Activated CD4-positive, alpha-beta T cell treated with anti-CD3 and anti-CD28 coated beads, Interleukin-2, amount 50 U/mL, for 48 hours (primary cell): ENCODE measurements at regions not wholly inside any gene's neighbourhood (a gene's known extent, or its start where the extent isn't known, plus 50 kb on each side); places are given as distances from the start of the nearest gene placed in this dataset.
"Not testable (repeated sequence)": the region's sequence is repeated elsewhere in the genome, so short reads cannot be mapped to it uniquely, and the experiment has no call there.

Experiments
- DNase-seq, 2 experiments: peaks; one replicate each; pipeline ENCODE4 v3.0.0-alpha.2; 2020

DNA sequence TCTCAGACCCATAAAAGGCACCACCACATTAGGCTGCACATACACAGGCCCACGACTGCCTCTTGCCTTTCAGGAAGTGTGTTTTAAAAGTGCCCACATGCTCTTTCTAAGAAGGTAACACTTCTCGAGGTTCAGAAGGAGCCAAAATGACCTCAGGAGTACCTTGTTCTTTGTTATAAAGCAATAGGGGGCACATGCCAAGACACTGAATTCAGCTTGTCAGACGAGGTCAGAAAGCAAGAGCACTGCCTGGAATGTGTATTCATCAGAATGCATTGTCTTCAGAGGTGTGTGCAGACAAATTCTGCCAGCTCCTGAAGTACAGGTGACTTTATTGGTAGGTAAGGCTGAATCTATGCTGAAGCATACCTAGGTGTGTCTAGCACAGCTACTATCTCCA lies 114.5 kb upstream of the IRX1 start:
- DNase-seq: no peak

GRCh38 chr5:3475674-3476073 lies 120.0 kb upstream of the IRX1 start:
- no peak for DNase-seq

DNA sequence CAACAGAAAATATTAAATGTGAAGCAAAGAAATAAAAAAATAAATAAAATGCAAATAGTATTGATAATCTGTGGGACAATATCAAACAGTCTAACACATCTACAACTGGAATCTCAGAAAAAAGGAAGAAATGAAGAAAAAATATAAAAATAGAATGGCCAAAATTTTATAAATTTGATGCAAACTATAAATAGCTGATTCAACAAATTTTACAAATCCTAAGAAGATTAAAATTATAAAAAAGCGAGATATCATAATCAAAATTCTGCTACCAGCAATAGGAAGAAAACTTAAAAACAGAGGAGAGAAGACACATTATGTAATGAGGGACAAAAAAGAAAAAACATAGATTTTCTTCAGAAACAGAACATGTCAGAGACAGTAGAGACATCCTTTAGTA lies 129.2 kb upstream of the IRX1 start:
- DNase-seq: no peak

DNA sequence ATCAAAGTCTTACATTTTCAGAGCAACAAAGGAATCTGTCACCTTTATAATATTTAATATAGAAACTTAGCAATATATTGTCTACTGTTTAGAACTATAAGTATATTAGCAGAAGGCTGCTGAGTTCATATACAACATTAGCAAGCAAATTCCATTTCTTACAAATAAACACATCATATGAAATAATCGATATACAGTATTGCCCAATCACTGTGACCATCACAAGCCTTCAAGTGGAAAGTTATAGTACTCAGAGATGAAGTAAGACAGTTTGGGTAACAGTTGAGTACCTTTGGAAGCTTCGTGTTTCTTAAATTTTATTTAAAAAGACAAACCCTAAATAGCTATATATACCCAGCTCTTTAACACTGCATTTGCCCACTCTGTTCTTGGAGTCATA lies 135.2 kb upstream of the IRX1 start:
- no peak for DNase-seq

DNA sequence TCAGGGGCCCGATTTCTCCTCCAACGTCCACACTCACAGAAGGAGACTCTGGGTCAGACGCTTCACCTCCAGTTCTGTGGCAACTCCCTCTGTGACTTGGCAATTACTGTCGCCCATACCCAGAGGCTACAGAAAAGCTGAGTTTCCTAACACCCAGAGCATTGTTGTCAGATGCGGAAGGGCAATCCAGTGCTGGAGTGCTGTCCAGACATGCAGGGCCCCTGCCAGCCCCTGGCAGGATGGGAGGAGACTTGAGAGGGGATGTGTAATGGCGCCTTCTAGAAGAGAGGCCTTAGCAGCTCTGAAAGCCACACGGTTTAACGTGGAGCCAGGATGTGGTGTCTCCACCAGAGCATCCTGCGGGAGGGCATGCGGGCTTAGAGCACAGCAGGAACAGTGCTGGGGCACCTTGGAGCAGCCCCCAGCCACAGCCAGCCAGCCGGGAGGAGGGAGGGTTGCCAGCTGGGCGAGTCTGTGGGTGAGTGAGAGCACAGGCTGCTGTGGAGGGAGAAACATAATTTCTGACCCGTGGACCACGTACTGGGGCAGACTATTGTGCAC lies 139.4 kb upstream of the IRX1 start:
- no peak for DNase-seq

- DNase-seq: not testable (repeated sequence)
Measured at GRCh38 chr5:3454028-3454427, 141.6 kb upstream of the IRX1 start.

GRCh38 chr5:3452622-3453021 lies 143.0 kb upstream of the IRX1 start:
- DNase-seq: no peak

DNA sequence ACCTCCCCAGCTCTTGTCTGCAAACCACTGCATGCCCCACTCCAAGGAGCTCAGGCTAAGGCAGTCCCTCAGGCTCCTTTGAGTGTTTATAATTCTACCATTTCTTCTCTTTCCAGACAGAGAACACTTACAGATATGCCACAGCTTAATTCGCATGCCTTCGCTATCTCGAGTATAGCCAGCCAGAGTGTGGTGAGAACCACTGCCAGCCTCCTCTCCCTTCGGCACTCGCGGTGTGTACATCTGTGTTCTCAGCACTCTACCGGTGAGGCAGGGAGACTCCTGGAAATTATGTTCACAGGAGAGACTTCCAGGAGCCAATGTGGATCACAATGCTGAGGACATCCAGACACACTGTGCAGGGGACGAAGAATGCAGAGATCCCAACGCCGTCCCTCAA lies 143.7 kb upstream of the IRX1 start:
- no peak for DNase-seq

DNA sequence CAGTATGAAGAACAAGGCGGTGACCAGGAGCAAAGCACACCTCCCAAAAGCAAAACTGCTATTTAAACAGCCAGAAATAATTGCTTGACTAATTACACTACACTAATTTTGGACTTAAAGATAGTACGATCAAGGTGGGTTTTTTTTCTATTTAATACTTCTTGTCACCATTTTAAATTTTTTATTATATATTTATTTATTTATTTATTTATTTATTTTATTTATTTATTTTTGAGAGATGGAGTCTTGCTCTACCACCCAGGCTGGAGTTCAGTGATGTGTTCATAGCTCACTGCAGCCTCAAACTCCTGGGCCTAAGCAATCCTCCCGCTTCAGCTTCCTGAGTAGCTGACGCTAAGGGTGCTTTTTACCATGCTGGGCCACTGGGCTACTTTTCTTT lies 146.2 kb upstream of the IRX1 start:
- no peak for DNase-seq

- DNase-seq: no peak
Measured at GRCh38 chr5:3446410-3446809, 149.2 kb upstream of the IRX1 start.

GRCh38 chr5:3445517-3445916 lies 150.1 kb upstream of the IRX1 start:
- DNase-seq: not testable (repeated sequence)

DNA sequence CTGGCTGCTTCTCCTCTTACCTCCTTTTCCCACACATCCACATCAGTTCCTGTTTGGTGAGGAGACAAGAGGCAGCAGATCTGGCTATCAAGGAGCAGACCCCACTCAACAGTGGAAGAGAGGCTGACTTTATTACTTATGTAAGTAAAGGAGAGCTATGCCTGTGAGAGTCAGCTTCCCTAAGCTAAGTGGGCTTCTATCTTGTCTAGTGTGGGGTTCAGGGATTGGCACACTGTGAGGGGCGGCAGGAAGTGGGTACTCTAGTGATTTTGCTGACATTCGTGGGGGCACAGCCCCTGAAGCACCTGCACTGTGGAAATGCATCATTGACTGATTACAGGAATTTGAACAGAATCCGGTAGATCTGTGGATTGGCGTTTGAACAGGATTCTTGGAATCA lies 163.5 kb upstream of the IRX1 start:
- DNase-seq: no peak

DNA sequence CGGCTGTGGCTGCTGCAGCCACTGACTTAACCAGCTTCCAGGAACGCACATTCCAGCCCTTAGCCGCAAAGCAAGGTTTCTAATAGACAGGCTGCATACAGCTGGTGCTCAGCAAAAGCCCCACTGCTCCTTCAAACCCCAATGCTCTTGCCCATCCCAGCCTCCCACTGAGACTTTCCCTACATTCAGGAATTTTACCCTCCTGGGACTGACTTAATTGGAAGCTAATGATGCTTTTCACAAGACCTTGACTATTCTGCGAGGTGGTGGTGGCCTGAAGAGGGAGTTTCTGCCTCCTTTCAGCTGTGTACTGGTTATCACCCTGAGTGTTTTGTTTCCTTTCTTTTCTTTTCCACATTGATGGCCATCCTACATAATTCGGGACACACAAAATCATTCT lies 164.9 kb upstream of the IRX1 start:
- no peak for DNase-seq

- no peak for DNase-seq
Measured at GRCh38 chr5:3429962-3430361, 165.7 kb upstream of the IRX1 start.

DNA sequence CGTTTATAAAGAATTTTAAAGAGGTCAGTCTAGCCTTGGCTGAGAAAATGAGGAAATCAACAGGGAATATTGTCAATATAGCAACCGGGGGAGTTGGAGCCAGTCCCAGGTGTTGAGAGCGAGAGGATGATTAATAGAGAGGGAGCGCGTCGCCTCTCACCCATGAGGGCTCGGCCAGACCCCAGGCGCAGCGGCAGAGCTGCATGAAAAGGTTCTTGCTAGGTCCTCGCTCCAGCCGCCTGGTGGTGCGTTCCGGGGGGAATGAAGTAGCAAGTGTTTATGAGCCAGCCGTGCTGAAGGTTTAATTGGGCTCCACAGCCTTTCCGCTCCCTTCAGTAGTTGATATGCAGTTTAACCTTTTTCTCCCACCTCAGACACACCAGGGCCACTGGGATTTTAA lies 167.3 kb upstream of the IRX1 start:
- no peak for DNase-seq

- no peak for DNase-seq
Measured at GRCh38 chr5:3424946-3425345, 170.7 kb upstream of the IRX1 start.

GRCh38 chr5:3417376-3417943 lies 178.2 kb upstream of the IRX1 start:
- no peak for DNase-seq

- no peak for DNase-seq
Measured at GRCh38 chr5:3414371-3414770, 181.3 kb upstream of the IRX1 start.

GRCh38 chr5:3412146-3412545 lies 183.5 kb upstream of the IRX1 start:
- DNase-seq: no peak

GRCh38 chr5:3411363-3411762 lies 184.3 kb upstream of the IRX1 start:
- no peak for DNase-seq

GRCh38 chr5:3401635-3402034 lies 194.0 kb upstream of the IRX1 start:
- no peak for DNase-seq

DNA sequence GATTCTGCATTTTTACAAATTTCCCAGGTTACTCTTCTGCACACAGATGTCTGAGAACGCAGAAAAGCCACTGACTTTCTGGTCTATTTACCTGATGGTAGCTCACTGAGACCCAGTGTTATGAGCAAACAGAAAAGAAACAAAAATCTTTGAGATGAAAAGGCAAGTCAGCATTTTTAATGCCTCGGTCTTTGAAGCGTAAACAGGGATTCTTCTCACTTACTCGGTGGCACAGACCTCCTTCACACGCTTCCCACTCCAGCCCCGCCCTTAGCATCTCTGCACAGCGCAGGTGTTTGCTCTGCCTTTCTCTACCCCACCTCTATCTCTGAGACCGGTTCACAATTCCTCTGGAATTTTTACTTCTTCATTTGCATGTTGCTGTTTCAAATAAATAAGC lies 195.0 kb upstream of the IRX1 start:
- no peak for DNase-seq

- no peak for DNase-seq
Measured at GRCh38 chr5:3394891-3395599, 200.6 kb upstream of the IRX1 start.

DNA sequence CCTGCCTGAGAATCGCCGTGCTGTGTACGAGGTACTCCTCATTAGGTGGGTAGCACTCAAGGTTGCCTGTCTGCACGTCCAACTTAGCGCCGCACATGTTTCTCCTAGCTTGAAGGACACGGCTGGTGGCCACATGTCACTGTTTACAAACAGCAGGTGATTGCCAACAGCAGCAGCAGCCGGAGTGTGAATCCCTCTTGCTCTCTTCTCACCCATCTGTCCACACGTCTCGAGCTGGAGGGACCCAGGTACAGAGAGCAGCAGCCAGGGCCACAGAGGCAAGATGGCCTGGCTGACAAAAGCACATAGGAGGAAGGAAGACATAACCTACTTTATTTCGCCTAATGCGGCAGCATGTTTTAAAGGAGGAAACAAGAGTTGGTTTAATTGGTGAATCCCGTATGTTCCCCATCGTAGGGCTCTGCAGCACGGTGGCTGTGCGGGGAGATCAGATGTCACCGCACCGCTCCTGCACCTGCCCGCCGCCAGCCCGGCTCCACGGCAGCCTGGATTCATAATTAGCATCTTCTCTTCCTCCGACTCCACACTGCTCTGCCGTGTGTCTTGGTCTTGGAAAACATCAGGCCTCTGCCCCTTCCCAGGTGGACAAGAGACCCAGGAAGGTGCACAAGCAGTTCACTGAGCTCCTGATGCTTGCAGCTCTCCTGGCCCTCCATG lies 201.6 kb upstream of the IRX1 start:
- no peak for DNase-seq
